ENCODE measurements at regions not wholly inside any gene's neighbourhood (a gene's known extent, or its start where the extent isn't known, plus 50 kb on each side); places are given as distances from the start of the nearest gene placed in this dataset.

DNA sequence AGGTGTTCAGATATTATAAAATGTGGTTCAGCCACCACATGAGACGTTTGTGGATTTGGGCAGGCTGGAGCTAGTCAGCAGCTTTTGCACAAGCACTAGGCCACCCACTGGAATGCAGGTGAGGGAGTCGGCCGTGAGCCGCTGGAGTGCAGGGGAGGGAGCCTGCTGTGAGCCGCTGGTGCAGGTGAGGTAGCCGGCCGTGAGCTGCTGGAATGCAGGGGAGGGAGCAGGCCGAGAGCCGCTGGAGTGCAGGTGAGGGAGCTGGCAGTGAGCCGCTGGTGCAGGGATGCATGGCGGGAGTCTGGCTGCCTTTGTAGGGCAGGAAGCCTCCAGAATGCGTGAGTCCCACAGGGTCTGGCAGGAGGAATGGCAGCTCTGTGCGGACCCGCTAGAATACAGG lies 1907.6 kb upstream of the DEFB115 start:
- TF ChIP-seq, protein P1, sequence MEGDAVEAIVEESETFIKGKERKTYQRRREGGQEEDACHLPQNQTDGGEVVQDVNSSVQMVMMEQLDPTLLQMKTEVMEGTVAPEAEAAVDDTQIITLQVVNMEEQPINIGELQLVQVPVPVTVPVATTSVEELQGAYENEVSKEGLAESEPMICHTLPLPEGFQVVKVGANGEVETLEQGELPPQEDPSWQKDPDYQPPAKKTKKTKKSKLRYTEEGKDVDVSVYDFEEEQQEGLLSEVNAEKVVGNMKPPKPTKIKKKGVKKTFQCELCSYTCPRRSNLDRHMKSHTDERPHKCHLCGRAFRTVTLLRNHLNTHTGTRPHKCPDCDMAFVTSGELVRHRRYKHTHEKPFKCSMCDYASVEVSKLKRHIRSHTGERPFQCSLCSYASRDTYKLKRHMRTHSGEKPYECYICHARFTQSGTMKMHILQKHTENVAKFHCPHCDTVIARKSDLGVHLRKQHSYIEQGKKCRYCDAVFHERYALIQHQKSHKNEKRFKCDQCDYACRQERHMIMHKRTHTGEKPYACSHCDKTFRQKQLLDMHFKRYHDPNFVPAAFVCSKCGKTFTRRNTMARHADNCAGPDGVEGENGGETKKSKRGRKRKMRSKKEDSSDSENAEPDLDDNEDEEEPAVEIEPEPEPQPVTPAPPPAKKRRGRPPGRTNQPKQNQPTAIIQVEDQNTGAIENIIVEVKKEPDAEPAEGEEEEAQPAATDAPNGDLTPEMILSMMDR (IDR thresholded peaks at IDR 0.05; ENCODE audit: low read length), result no peak
- no peak for TF ChIP-seq EZH2phosphoT487 (IDR thresholded peaks at IDR 0.05; ENCODE audit: low read length)
- no peak for TF ChIP-seq EZH2 (optimal IDR thresholded peaks at IDR 0.05; ENCODE audit: low read depth, low read length)
